LoVo (cell line): ENCODE measurements at regions not wholly inside any gene's neighbourhood (a gene's known extent, or its start where the extent isn't known, plus 50 kb on each side); places are given as distances from the start of the nearest gene placed in this dataset.
"Not testable (repeated sequence)": the region's sequence is repeated elsewhere in the genome, so short reads cannot be mapped to it uniquely, and the experiment has no call there.

ENCODE experiments used
- DNase-seq: peaks from one replicate; pipeline ENCODE4 v3.0.0-alpha.2; 2016; ENCODE audit warnings: low spot score

DNA sequence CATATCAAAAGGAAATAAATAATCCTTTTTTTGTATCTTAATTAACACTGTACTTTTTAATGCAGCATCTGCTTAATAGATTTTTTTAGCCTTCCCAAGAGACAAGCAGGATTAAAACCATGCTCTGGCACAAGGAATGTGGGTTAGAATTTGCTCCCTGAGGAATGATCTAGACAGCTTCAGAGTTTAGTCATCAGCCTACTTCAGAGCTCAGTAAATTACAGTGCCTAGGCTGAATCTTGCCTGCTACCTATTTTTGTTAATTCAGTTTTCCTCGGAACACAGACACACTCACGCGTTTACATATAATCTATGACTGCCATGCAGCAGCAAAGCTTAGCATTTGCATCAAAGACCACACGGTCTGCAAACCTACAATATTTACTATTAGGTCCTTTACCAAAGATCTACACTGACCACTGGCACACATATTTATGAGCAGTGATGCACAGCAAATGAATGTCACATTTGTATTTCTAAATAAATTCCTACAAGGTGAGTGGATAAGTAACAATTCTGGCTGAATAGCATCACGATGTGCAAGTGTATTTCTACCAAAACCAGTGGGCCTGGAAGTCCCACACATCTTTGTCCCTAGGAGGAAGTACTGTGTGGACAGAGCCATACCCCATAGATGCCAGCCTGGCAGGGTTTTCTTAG is 309.8 kb upstream of the TMEM132C start:
- no peak for DNase-seq

- DNase-seq, result no peak
These were observed 304.7 kb upstream of the TMEM132C start for GRCh38 chr12:127962303-127962702.

- DNase-seq, result no peak
These were observed 303.0 kb upstream of the TMEM132C start for GRCh38 chr12:127963933-127964332.

DNA sequence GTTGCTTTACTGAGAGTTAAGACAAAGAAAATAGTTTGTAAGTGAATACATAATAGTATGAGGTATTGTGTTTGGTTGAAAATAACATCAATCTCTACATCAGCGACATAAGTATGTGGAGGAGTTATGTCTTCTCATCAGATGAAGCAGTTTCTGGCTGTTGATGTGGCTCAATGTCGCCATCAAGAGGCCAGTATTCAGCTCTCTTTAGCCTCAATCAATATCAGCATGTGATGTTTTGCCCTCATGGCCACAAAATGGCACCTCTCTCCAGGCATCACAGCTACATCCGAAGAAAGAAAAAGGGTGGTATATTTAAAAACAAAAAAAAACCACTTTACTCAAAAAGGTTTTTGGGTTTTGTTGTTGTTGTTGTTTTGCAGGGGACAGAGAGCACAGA is 302.3 kb upstream of the TMEM132C start:
- DNase-seq, result no peak

DNA sequence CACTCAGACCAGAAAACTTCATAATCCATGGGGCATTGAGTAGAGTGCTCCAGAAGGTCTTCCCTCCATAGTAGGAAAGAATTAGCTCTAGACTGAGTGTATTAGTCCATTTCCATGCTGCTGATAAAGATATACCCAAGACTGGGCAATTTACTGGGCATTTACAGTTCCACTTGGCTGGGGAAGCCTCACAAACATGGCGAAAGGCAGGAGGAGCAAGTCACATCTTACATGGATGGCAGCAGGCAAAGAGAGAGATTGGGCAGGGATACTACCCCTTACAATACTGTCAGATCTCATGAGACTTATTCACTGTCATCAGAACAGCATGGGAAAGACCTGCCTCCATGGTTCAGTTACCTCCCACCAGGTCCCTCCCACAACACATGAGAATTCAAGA is 300.6 kb upstream of the TMEM132C start:
- DNase-seq, result no peak

DNA sequence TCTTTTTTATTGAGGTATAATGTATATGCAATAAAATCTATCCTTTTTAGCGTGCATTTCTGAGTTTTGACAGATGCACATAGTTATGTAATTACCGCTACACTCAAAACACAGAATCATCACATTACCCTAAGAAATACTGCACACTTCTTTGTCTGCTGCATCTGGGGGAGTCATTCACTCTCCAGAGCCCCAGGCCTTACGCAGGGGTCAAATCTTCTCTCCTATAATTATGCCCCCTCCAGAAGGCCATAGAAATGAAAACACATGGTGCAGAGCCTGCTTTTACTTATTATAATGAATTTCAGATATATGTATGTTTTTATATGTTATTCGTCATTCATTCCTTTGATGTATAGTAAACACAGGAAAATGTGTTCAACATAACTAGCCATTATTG is 296.5 kb upstream of the TMEM132C start:
- DNase-seq, result no peak

DNA sequence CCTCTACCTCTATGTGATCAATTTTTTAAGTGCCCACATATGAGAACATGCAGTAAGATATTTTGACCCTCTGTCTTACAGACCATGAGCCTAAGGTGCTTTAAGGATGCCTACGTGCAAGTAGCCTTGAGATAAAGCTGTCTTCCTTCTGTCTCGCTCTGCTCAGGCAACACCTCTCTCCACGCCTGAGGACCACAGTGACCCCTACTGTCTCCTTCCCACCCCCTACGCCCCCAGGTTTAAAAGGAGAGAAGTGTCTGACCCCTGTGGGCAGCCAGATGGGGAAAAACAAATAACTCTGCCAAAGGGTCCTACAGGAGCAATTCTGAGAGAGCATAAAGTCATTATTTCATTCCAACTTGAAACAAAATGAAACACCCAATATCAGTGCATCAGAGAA is 286.4 kb upstream of the TMEM132C start:
- no peak for DNase-seq

GRCh38 chr12:127981875-127982274 is 285.1 kb upstream of the TMEM132C start:
- no peak for DNase-seq

GRCh38 chr12:127983213-127983791 is 283.7 kb upstream of the TMEM132C start:
- DNase-seq, result not testable (repeated sequence)

- no peak for DNase-seq
These were observed 282.4 kb upstream of the TMEM132C start for GRCh38 chr12:127984386-127985055.

DNA sequence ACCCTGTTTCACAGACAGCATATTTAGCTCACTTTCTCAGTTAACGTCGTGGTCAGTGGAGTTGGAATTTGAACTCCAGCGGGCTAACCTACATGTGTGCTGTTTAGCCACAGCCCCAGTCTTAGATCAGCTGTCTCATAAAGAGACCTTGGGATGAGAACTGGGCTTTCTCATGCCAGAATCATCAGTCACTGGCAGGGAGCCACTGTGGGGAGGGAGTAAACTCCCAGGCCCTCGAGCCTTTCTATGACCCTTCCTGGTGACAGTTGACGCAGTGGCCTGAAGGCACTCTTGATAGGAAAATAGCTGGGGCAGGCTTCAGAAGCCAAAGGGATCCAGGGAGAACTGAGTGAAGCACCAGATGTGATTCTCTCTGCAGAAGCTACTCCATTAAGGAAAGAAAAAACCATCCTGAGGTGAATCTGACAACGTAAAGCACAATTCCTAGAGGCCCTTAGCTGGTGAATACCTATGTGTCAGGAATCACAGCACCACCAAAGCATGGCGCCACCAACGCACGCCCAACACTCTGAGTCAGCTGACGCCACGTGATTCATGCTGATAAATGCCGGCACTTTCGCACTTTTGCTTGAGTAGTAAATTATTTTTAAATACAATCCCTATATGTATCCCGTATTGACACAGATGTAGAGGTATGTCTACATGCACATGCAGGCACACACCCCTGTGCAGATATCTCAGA is 279.6 kb upstream of the TMEM132C start:
- peak; percentile 27 for DNase-seq

GRCh38 chr12:127991485-127991884 is 275.5 kb upstream of the TMEM132C start:
- no peak for DNase-seq

DNA sequence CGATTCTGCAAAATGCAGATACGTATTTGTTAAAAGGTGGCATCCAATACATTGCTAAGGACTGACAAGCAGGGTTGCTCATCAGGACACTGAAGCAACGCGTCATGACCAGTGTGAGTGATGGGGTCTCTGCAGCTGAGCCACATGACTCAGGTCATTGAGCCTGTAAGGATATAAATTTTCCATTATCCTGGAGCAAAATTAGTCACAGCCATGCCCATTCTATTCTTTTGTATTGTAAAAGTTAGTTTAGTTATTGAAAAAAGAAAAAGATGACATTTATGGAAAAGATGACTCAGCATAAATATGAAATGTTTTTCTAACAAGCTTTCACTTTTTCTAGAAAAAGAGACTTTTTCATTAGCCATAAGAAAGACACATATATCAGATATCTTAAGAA is 268.0 kb upstream of the TMEM132C start:
- DNase-seq, result no peak

- DNase-seq, result no peak
These were observed 262.5 kb upstream of the TMEM132C start for GRCh38 chr12:128004383-128004938.

- no peak for DNase-seq
These were observed 259.7 kb upstream of the TMEM132C start for GRCh38 chr12:128007250-128007649.

DNA sequence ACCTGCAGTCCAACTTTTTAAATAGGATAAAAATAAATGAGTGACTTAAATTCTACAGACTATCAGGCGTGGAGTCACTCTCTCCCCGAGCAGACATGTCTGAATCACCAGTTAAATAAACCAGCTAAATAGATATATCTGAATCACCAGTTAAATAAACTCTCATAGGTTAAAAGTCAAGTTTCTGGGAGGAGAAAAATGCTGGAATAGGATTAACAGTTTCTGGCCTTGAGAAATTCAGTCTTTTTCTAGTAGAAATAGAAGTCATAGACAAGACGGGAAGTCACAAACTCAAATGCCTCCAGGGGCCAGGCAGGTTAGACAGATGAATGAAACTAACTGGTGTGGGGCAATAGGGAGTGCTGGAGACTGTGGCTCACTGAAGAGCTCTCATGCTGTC is 258.6 kb upstream of the TMEM132C start:
- no peak for DNase-seq

GRCh38 chr12:128009108-128009507 is 257.9 kb upstream of the TMEM132C start:
- peak; percentile 64 for DNase-seq

DNA sequence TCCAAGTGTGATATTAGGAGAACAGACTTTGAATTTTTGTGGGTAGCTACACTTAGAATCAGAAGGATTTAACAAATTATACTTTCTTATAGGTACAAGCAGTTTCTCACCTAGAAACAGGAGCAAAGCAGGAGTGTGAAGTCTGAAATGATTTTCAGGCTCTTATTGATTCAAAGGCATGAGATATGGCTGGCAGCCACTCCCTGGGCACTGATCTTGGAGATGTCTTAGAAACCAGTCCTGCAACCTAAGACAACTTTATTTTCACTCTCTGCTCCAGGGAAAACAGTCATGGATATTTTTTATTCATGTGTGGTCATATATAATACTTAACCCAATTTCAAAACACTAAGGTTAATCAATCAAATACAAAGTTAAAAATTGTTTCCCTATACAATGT is 254.9 kb upstream of the TMEM132C start:
- DNase-seq, result no peak

DNA sequence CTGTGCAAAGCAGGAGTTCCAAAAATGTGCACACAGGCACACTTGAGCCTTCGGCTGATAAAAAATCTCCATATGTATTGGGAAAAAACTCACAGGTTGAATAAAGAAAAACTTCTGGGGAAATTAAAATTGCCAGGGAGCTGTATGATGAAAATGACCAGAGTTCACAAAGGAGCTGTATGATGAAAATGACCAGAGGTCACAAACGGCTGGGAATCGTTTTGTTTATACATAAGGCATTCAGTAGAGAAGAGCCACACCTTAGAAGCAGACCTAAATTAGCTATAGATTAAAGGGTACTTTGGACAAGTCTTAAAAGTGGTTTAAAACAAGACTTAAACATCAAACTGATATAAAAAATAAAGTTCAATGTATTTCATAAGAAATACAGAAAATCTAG is 251.7 kb upstream of the TMEM132C start:
- DNase-seq, result no peak

GRCh38 chr12:128018067-128018466 is 248.9 kb upstream of the TMEM132C start:
- DNase-seq, result no peak

DNA sequence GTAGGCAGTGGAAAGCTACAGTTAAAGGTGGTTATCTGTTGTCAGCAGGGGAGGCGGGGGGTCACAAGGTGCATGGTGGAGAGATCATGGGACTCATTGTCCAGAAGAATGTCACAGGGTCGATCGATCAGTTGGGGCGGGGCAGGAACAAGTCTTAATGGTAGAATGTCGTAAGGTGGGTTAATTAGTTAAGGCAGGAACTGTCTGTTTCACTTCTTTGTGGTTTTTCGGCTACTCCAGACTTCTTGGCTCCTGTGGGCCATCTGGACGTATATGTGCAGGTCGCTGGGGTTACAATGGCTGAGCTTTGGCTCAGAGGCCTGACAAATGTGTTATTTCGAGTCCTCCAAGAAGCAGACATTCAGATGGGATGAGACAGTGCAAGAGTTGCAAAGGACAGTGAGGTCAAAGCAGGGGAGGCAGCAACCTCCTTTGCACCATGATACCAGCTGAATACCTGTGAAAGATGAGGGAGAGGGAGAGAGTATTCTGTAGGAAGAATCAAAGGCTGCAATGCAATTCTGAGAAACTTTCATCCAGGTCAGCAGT is 246.9 kb upstream of the TMEM132C start:
- no peak for DNase-seq

- DNase-seq, result no peak
These were observed 245.4 kb upstream of the TMEM132C start for GRCh38 chr12:128021561-128021960.
